ENCODE measurements at regions not wholly inside any gene's neighbourhood (a gene's known extent, or its start where the extent isn't known, plus 50 kb on each side); places are given as distances from the start of the nearest gene placed in this dataset.

DNA sequence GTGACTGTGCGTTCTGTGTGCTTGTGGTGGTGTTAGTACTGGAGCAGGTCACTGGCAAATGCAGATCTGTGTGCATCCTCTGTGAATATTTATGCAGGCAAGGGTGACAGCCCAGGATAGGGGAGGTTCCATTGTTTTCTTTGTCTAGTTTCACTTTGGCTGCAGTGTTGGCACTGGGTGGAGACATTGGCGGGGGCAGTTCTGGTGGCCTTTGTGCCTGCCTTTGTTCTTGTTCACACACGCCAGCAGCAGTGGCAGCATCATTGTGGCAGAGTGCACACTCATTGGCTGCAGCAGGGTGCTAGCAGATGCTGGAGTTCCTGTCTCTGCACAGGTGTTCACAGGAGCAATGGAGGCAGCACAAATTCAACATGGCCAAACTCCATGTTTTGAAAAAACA, 495.3 kb downstream of the UBE2NL start:
- no peaks in the 10 kb centered on the region for H3K36me3 ChIP-seq (ENCODE audit: insufficient read depth, low read length)
- no peak overlapping the region for H3K4me2 ChIP-seq (ENCODE audit: low read length)
- no peaks in the 10 kb centered on the region for H3K79me2 ChIP-seq (replicated peaks; ENCODE audit: insufficient read depth, low read length)
- no peak overlapping the region for H2AFZ ChIP-seq (ENCODE audit: low read depth, low read length)
- no peaks in the 10 kb centered on the region for H3K9me2 ChIP-seq (ENCODE audit: insufficient read depth, low read length)
- no peaks in the 10 kb centered on the region for H3K9me3 ChIP-seq (ENCODE audit: low read length)
- TF ChIP-seq SMC3 (conservative IDR thresholded peaks at IDR 0.05; ENCODE audit: poor library complexity) (no peak), MXI1 (conservative IDR thresholded peaks at IDR 0.05; ENCODE audit: poor library complexity, severe bottlenecking) (no peak)
- TF ChIP-seq, protein P1, sequence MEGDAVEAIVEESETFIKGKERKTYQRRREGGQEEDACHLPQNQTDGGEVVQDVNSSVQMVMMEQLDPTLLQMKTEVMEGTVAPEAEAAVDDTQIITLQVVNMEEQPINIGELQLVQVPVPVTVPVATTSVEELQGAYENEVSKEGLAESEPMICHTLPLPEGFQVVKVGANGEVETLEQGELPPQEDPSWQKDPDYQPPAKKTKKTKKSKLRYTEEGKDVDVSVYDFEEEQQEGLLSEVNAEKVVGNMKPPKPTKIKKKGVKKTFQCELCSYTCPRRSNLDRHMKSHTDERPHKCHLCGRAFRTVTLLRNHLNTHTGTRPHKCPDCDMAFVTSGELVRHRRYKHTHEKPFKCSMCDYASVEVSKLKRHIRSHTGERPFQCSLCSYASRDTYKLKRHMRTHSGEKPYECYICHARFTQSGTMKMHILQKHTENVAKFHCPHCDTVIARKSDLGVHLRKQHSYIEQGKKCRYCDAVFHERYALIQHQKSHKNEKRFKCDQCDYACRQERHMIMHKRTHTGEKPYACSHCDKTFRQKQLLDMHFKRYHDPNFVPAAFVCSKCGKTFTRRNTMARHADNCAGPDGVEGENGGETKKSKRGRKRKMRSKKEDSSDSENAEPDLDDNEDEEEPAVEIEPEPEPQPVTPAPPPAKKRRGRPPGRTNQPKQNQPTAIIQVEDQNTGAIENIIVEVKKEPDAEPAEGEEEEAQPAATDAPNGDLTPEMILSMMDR (IDR thresholded peaks at IDR 0.05; ENCODE audit: poor library complexity, severe bottlenecking): no peak
- H3K4me3 ChIP-seq (ENCODE audit: low read length): no peak overlapping the region
- H3K27ac ChIP-seq (ENCODE audit: low read length): no peak overlapping the region
- H3K9ac ChIP-seq (ENCODE audit: low read length): no peak overlapping the region
- no peaks in the 10 kb centered on the region for H3K27me3 ChIP-seq (ENCODE audit: insufficient read depth, low read depth, low read length)
- H3F3A ChIP-seq (ENCODE audit: insufficient read depth, low read length, poor library complexity, severe bottlenecking): no peaks in the 10 kb centered on the region
- no peaks in the 10 kb centered on the region for H4K20me1 ChIP-seq (ENCODE audit: insufficient read depth)

DNA sequence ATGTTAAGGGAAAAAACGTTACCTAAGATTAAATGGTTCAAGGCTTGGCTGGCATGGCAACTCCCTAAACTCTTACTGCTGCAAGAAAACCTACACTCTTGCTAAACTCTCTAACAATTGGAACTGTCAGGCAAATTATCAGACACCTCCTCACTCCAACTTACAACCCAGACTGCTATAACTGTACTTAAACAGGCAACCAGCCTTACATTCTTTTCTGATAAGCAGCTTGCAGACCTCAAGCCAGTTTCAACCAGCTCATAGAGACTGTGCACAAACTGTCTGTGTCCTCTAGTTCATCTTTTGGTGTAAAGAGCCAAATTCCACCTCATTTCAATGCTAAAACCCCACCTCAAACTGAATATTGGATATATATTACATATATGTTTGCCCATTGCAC, 504.9 kb downstream of the UBE2NL start:
- Histone ChIP-seq H3K79me2 (replicated peaks; ENCODE audit: insufficient read depth, low read length) (no peaks in the 10 kb centered on the region), H3K9me3 (ENCODE audit: low read length) (no peaks in the 10 kb centered on the region), H2AFZ (ENCODE audit: low read depth, low read length) (no peak overlapping the region), H3K9me2 (ENCODE audit: insufficient read depth, low read length) (no peaks in the 10 kb centered on the region), H3K36me3 (ENCODE audit: insufficient read depth, low read length) (no peaks in the 10 kb centered on the region), H3K4me3 (ENCODE audit: low read length) (no peak overlapping the region), H3K9ac (ENCODE audit: low read length) (no peak overlapping the region), H3F3A (ENCODE audit: insufficient read depth, low read length, poor library complexity, severe bottlenecking) (no peaks in the 10 kb centered on the region), H4K20me1 (ENCODE audit: insufficient read depth) (no peaks in the 10 kb centered on the region), H3K4me2 (ENCODE audit: low read length) (no peak overlapping the region), H3K27me3 (ENCODE audit: insufficient read depth, low read depth, low read length) (no peaks in the 10 kb centered on the region), H3K27ac (ENCODE audit: low read length) (no peak overlapping the region)
- no peak for TF ChIP-seq TAF1 (IDR thresholded peaks at IDR 0.05; ENCODE audit: low read depth)
- no peak for TF ChIP-seq POLR2AphosphoS5 (IDR thresholded peaks at IDR 0.05)
- TF ChIP-seq EP300 (conservative IDR thresholded peaks at IDR 0.05; ENCODE audit: poor library complexity, severe bottlenecking): no peak
- TF ChIP-seq, protein P2, sequence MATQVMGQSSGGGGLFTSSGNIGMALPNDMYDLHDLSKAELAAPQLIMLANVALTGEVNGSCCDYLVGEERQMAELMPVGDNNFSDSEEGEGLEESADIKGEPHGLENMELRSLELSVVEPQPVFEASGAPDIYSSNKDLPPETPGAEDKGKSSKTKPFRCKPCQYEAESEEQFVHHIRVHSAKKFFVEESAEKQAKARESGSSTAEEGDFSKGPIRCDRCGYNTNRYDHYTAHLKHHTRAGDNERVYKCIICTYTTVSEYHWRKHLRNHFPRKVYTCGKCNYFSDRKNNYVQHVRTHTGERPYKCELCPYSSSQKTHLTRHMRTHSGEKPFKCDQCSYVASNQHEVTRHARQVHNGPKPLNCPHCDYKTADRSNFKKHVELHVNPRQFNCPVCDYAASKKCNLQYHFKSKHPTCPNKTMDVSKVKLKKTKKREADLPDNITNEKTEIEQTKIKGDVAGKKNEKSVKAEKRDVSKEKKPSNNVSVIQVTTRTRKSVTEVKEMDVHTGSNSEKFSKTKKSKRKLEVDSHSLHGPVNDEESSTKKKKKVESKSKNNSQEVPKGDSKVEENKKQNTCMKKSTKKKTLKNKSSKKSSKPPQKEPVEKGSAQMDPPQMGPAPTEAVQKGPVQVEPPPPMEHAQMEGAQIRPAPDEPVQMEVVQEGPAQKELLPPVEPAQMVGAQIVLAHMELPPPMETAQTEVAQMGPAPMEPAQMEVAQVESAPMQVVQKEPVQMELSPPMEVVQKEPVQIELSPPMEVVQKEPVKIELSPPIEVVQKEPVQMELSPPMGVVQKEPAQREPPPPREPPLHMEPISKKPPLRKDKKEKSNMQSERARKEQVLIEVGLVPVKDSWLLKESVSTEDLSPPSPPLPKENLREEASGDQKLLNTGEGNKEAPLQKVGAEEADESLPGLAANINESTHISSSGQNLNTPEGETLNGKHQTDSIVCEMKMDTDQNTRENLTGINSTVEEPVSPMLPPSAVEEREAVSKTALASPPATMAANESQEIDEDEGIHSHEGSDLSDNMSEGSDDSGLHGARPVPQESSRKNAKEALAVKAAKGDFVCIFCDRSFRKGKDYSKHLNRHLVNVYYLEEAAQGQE (IDR thresholded peaks at IDR 0.05; ENCODE audit: borderline replicate concordance): no peak
- TF ChIP-seq EZH2 (IDR thresholded peaks at IDR 0.05; ENCODE audit: borderline replicate concordance, insufficient read depth, low read length, poor library complexity, severe bottlenecking): no peak
- TF ChIP-seq, protein P1 (IDR thresholded peaks at IDR 0.05; ENCODE audit: poor library complexity, severe bottlenecking): no peak
- no peak for TF ChIP-seq MXI1 (conservative IDR thresholded peaks at IDR 0.05; ENCODE audit: poor library complexity, severe bottlenecking)
- TF ChIP-seq SMC3 (conservative IDR thresholded peaks at IDR 0.05; ENCODE audit: poor library complexity): no peak
- TF ChIP-seq RAD21 (conservative IDR thresholded peaks at IDR 0.05): no peak

Small RNAs in the stretch of these regions (small RNA-seq; reads per million reads assigned to genes)
- 0 reads per million in 3 experiments for gene AC234064.1

All from neural cell (in vitro differentiated cells).